Kidney tubule cell (primary cell): ENCODE measurements at regions not wholly inside any gene's neighbourhood (a gene's known extent, or its start where the extent isn't known, plus 50 kb on each side); places are given as distances from the start of the nearest gene placed in this dataset.
"Not testable (repeated sequence)": the region's sequence is repeated elsewhere in the genome, so short reads cannot be mapped to it uniquely, and the experiment has no call there.

Experiments used
- DNase-seq: peaks from one replicate; pipeline ENCODE4 v3.0.0-alpha.2; 2018; ENCODE audit warnings: low spot score

- peak; percentile 15 for DNase-seq
These were observed 1622.1 kb downstream of the STIM2 start for GRCh38 chr4:28482580-28483270.

GRCh38 chr4:28488021-28488420 lies 1627.4 kb downstream of the STIM2 start:
- no peak for DNase-seq

GRCh38 chr4:28490669-28491068 lies 1630.0 kb downstream of the STIM2 start:
- DNase-seq = peak; percentile 64

- no peak for DNase-seq
These were observed 1644.4 kb downstream of the STIM2 start for GRCh38 chr4:28505064-28505463.

GRCh38 chr4:28508636-28509035 lies 1648.0 kb downstream of the STIM2 start:
- no peak for DNase-seq

- DNase-seq = not testable (repeated sequence)
These were observed 1654.1 kb downstream of the STIM2 start for GRCh38 chr4:28514766-28515165.

- DNase-seq = peak; percentile 32
These were observed 1658.0 kb downstream of the STIM2 start for GRCh38 chr4:28518561-28519165.

GRCh38 chr4:28523681-28524190 lies 1663.1 kb downstream of the STIM2 start:
- DNase-seq = no peak

GRCh38 chr4:28536124-28536523 lies 1675.5 kb downstream of the STIM2 start:
- no peak for DNase-seq

- no peak for DNase-seq
These were observed 1685.3 kb downstream of the STIM2 start for GRCh38 chr4:28545986-28546385.

- no peak for DNase-seq
These were observed 1687.5 kb downstream of the STIM2 start for GRCh38 chr4:28548136-28548535.

GRCh38 chr4:28548594-28548993 lies 1688.0 kb downstream of the STIM2 start:
- DNase-seq = no peak

- no peak for DNase-seq
These were observed 1695.2 kb downstream of the STIM2 start for GRCh38 chr4:28555866-28556265.

GRCh38 chr4:28557755-28558154 lies 1697.1 kb downstream of the STIM2 start:
- peak; percentile 30 for DNase-seq

- DNase-seq = no peak
These were observed 1698.3 kb downstream of the STIM2 start for GRCh38 chr4:28558895-28559294.

GRCh38 chr4:28562913-28563312 lies 1702.3 kb downstream of the STIM2 start:
- DNase-seq = no peak

- no peak for DNase-seq
These were observed 1704.8 kb downstream of the STIM2 start for GRCh38 chr4:28565396-28565795.

- no peak for DNase-seq
These were observed 1740.3 kb downstream of the STIM2 start for GRCh38 chr4:28600958-28601357.

- no peak for DNase-seq
These were observed 1761.0 kb downstream of the STIM2 start for GRCh38 chr4:28621591-28621990.

GRCh38 chr4:28636971-28637370 lies 1776.3 kb downstream of the STIM2 start:
- DNase-seq = no peak

- no peak for DNase-seq
These were observed 1779.1 kb downstream of the STIM2 start for GRCh38 chr4:28639747-28640146.

- DNase-seq = no peak
These were observed 1794.0 kb downstream of the STIM2 start for GRCh38 chr4:28654618-28655017.

GRCh38 chr4:28665306-28665705 lies 1804.7 kb downstream of the STIM2 start:
- DNase-seq = no peak

- no peak for DNase-seq
These were observed 1814.9 kb downstream of the STIM2 start for GRCh38 chr4:28675582-28675981.
